Cardiac fibroblast (primary cell): ENCODE measurements at regions not wholly inside any gene's neighbourhood (a gene's known extent, or its start where the extent isn't known, plus 50 kb on each side); places are given as distances from the start of the nearest gene placed in this dataset.
A peak's percentile ranks its signal among the peaks of the same experiment; 100 is the strongest.
"Not testable (repeated sequence)": the region's sequence is repeated elsewhere in the genome, so short reads cannot be mapped to it uniquely, and the experiment has no call there.

Source experiments
- DNase-seq, 2 donors: peaks; one replicate each; pipeline versions ENCODE4 v3.0.0 to v3.0.0-alpha.2; 2010; ENCODE audit warnings: low read depth in 2 of 2
- H3K4me3 ChIP-seq, 2 donors: replicated peaks in 1 of 2; 1 replicate in 1 of 2; 2 replicates in 1 of 2; pipeline ENCODE4 v1.5.1; 2011; ENCODE audit warnings: low read depth in 2 of 2, low read length in 2 of 2, mild to moderate bottlenecking in 2 of 2, moderate library complexity in 1 of 2
- CTCF ChIP-seq: IDR thresholded peaks from one replicate; pipeline ENCODE4 v1.5.1; 2011; ENCODE audit warnings: low read depth, mild to moderate bottlenecking, low read length, inconsistent platforms

- TF ChIP-seq CTCF = no peak
- no peak for DNase-seq
- H3K4me3 ChIP-seq = no peak overlapping the region
Measured at GRCh38 chr2:185526161-185526560, 212.4 kb upstream of the FSIP2 start.

- DNase-seq = no peak
- no peak overlapping the region for H3K4me3 ChIP-seq
- no peak for TF ChIP-seq CTCF
Measured at GRCh38 chr2:185531721-185532120, 206.9 kb upstream of the FSIP2 start.

GRCh38 chr2:185537689-185538088 lies 200.9 kb upstream of the FSIP2 start:
- TF ChIP-seq CTCF = no peak
- no peak for DNase-seq
- H3K4me3 ChIP-seq = no peak overlapping the region

- no peak for TF ChIP-seq CTCF
- DNase-seq = no peak
- no peak overlapping the region for H3K4me3 ChIP-seq
Measured at GRCh38 chr2:185567196-185567595, 171.4 kb upstream of the FSIP2 start.

- TF ChIP-seq CTCF = no peak
- H3K4me3 ChIP-seq = no peak overlapping the region
- DNase-seq = no peak
Measured at GRCh38 chr2:185567940-185568339, 170.7 kb upstream of the FSIP2 start.

GRCh38 chr2:185578322-185578721 lies 160.3 kb upstream of the FSIP2 start:
- H3K4me3 ChIP-seq = no peak overlapping the region
- TF ChIP-seq CTCF = no peak
- DNase-seq = no peak

GRCh38 chr2:185583058-185583816 lies 155.4 kb upstream of the FSIP2 start:
- peak; percentile 0 to 33 for DNase-seq
- TF ChIP-seq CTCF = no peak
- no peak overlapping the region for H3K4me3 ChIP-seq

- DNase-seq, H3K4me3 ChIP-seq: not testable (repeated sequence)
Measured at GRCh38 chr2:185585165-185585564, 153.4 kb upstream of the FSIP2 start.

GRCh38 chr2:185591276-185591675 lies 147.3 kb upstream of the FSIP2 start:
- not testable (repeated sequence) for H3K4me3 ChIP-seq

More at GRCh38 chr2:185591276-185591675, 147.3 kb upstream of the FSIP2 start:
- DNase-seq = not testable (repeated sequence)
